HG03095 (cell line): ENCODE measurements at regions not wholly inside any gene's neighbourhood (a gene's known extent, or its start where the extent isn't known, plus 50 kb on each side); places are given as distances from the start of the nearest gene placed in this dataset.

Experiments used
- ATAC-seq: cut with Tn5 transposase; IDR thresholded peaks from one replicate; pipeline ENCODE4 v1.9.1; 2021; ENCODE audit warnings: moderate library complexity; ENCODE audit not compliant: unreplicated experiment

GRCh38 chr9:38164659-38165221 is 95.7 kb upstream of the SHB start:
- ATAC-seq, result no peak

- ATAC-seq, result no peak
These were observed 94.5 kb upstream of the SHB start for GRCh38 chr9:38163518-38163917.

- ATAC-seq, result no peak
These were observed 93.5 kb upstream of the SHB start for GRCh38 chr9:38162332-38163211.

- ATAC-seq, result no peak
These were observed 91.7 kb upstream of the SHB start for GRCh38 chr9:38160613-38161215.

GRCh38 chr9:38159599-38159998 is 90.6 kb upstream of the SHB start:
- no peak for ATAC-seq

GRCh38 chr9:38158628-38159027 is 89.6 kb upstream of the SHB start:
- ATAC-seq, result no peak

- no peak for ATAC-seq
These were observed 88.7 kb upstream of the SHB start for GRCh38 chr9:38157711-38158110.

- no peak for ATAC-seq
These were observed 85.7 kb upstream of the SHB start for GRCh38 chr9:38154501-38155421.

- no peak for ATAC-seq
These were observed 84.9 kb upstream of the SHB start for GRCh38 chr9:38153910-38154291.

GRCh38 chr9:38153152-38153909 is 84.3 kb upstream of the SHB start:
- ATAC-seq, result no peak

GRCh38 chr9:38149647-38150046 is 80.6 kb upstream of the SHB start:
- ATAC-seq, result no peak

- no peak for ATAC-seq
These were observed 77.8 kb upstream of the SHB start for GRCh38 chr9:38146844-38147243.

GRCh38 chr9:38145526-38146053 is 76.6 kb upstream of the SHB start:
- no peak for ATAC-seq

GRCh38 chr9:38144421-38144820 is 75.4 kb upstream of the SHB start:
- no peak for ATAC-seq

GRCh38 chr9:38141746-38142591 is 72.9 kb upstream of the SHB start:
- no peak for ATAC-seq

- ATAC-seq, result no peak
These were observed 69.2 kb upstream of the SHB start for GRCh38 chr9:38138276-38138675.

- ATAC-seq, result no peak
These were observed 68.3 kb upstream of the SHB start for GRCh38 chr9:38137342-38137741.

- ATAC-seq, result no peak
These were observed 67.4 kb upstream of the SHB start for GRCh38 chr9:38136386-38136785.

GRCh38 chr9:38134611-38135237 is 65.7 kb upstream of the SHB start:
- no peak for ATAC-seq
